GM12874 (cell line): ENCODE measurements at regions not wholly inside any gene's neighbourhood (a gene's known extent, or its start where the extent isn't known, plus 50 kb on each side); places are given as distances from the start of the nearest gene placed in this dataset.

Experiments
- CTCF ChIP-seq: IDR thresholded peaks from 2 replicates; pipeline ENCODE4 v1.5.1; 2011; ENCODE audit warnings: low read depth, mild to moderate bottlenecking, control low read depth, low read length, moderate library complexity; ENCODE audit not compliant: insufficient read depth

- TF ChIP-seq CTCF: no peak
Measured at GRCh38 chr5:39658866-39659265, 234.1 kb upstream of the DAB2 start.

- no peak for TF ChIP-seq CTCF
Measured at GRCh38 chr5:39657943-39658342, 233.2 kb upstream of the DAB2 start.

GRCh38 chr5:39656600-39656999, 231.8 kb upstream of the DAB2 start:
- TF ChIP-seq CTCF: no peak

- TF ChIP-seq CTCF: no peak
Measured at GRCh38 chr5:39654715-39655114, 229.9 kb upstream of the DAB2 start.

GRCh38 chr5:39652036-39652435, 227.3 kb upstream of the DAB2 start:
- no peak for TF ChIP-seq CTCF

GRCh38 chr5:39650008-39650762, 225.4 kb upstream of the DAB2 start:
- TF ChIP-seq CTCF: no peak

- no peak for TF ChIP-seq CTCF
Measured at GRCh38 chr5:39648848-39649227, 224.1 kb upstream of the DAB2 start.
